Neural progenitor cell (in vitro differentiated cells): ENCODE measurements at regions not wholly inside any gene's neighbourhood (a gene's known extent, or its start where the extent isn't known, plus 50 kb on each side); places are given as distances from the start of the nearest gene placed in this dataset.

Source experiments
- EZH2 ChIP-seq: fragments of 200-600 bp; sonication (generic); IDR thresholded peaks from 2 replicates; pipeline ENCODE4 v1.6.1; 2017; ENCODE audit warnings: antibody characterized with exemption, mild to moderate bottlenecking, moderate library complexity
- EZH2phosphoT487 ChIP-seq: fragments of 200-600 bp; sonication (generic); IDR thresholded peaks from 2 replicates; pipeline ENCODE4 v1.6.1; 2017; ENCODE audit warnings: antibody characterized with exemption
- TF ChIP-seq, protein P1 (sequence below): fragments of 200-600 bp; sonication (generic); IDR thresholded peaks from 2 replicates; pipeline ENCODE4 v1.5.1; 2017; ENCODE audit warnings: antibody characterized with exemption, mild to moderate bottlenecking

DNA sequence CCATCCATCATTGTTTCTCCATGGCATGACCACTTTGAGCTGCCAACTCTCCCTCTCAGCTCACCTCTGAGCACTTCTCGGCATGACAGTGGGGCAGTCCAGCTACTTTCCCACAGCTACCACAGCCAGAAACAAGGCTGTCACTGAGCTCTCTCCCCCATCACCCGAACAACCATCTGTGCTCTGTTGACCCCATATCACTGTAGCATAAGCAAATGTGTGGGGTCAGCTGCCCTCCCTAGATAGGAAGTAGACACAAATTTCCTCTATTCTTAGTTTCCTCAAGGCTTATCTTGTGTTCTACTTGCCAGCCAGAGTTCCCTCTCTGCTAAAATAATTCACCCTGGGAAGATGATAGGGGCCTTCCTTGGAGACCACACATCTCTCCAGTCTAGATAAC, 82.6 kb upstream of the FUT8 start:
- TF ChIP-seq, protein P1, sequence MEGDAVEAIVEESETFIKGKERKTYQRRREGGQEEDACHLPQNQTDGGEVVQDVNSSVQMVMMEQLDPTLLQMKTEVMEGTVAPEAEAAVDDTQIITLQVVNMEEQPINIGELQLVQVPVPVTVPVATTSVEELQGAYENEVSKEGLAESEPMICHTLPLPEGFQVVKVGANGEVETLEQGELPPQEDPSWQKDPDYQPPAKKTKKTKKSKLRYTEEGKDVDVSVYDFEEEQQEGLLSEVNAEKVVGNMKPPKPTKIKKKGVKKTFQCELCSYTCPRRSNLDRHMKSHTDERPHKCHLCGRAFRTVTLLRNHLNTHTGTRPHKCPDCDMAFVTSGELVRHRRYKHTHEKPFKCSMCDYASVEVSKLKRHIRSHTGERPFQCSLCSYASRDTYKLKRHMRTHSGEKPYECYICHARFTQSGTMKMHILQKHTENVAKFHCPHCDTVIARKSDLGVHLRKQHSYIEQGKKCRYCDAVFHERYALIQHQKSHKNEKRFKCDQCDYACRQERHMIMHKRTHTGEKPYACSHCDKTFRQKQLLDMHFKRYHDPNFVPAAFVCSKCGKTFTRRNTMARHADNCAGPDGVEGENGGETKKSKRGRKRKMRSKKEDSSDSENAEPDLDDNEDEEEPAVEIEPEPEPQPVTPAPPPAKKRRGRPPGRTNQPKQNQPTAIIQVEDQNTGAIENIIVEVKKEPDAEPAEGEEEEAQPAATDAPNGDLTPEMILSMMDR = no peak
- TF ChIP-seq EZH2 = no peak
- no peak for TF ChIP-seq EZH2phosphoT487
